GM23248 (cell line): ENCODE measurements at regions not wholly inside any gene's neighbourhood (a gene's known extent, or its start where the extent isn't known, plus 50 kb on each side); places are given as distances from the start of the nearest gene placed in this dataset.

ENCODE experiments used
- EZH2 ChIP-seq: fragments of 200-600 bp; sonication (generic); IDR thresholded peaks from 2 replicates; pipeline ENCODE4 v1.6.1; 2018; ENCODE audit warnings: antibody characterized with exemption, mild to moderate bottlenecking; ENCODE audit not compliant: insufficient read depth, poor library complexity, severe bottlenecking
- EZH2phosphoT487 ChIP-seq: fragments of 200-600 bp; sonication (generic); IDR thresholded peaks from 2 replicates; pipeline ENCODE4 v1.6.1; 2018; ENCODE audit warnings: antibody characterized with exemption, moderate library complexity, mild to moderate bottlenecking, low read depth; ENCODE audit not compliant: insufficient read depth

DNA sequence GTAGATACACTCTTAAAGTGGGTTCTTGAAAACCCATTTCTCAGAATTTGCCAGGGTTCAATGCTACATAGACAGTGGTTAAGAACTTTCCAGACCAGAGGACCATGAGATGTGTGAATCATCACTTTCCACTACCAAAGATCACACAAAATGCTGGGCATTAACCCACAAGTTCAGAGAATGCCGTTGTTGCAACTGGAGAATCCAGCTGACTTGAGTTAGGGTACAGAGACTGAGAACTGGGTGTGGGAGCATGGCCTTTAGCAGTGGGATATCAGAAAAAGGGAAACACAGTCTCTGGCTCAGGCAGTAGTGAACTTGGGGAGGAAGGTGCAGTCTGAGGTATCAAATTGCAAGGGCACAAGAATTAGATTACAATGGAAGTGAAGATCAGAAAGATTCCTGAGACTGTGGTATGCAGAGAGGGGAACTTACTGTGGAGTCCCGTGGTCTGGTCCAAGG, 51.5 kb upstream of the WDFY2 start:
- no peak for TF ChIP-seq EZH2
- TF ChIP-seq EZH2phosphoT487: no peak
